ENCODE measurements at regions not wholly inside any gene's neighbourhood (a gene's known extent, or its start where the extent isn't known, plus 50 kb on each side); places are given as distances from the start of the nearest gene placed in this dataset.

- Histone ChIP-seq H3F3A (ENCODE audit: insufficient read depth) (no peaks in the 10 kb centered on the region), H3K27ac (ENCODE audit: low read depth, low read length) (no peak overlapping the region), H3K4me3 (ENCODE audit: insufficient read depth, low read length, poor library complexity, severe bottlenecking) (no peak overlapping the region), H2AFZ (ENCODE audit: low read depth, low read length, severe bottlenecking) (no peak overlapping the region), H3K9me3 (ENCODE audit: insufficient read depth, low read length) (no peaks in the 10 kb centered on the region), H3K36me3 (ENCODE audit: low read length) (no peaks in the 10 kb centered on the region), H3K9ac (ENCODE audit: low read length) (no peak overlapping the region), H3K4me2 (ENCODE audit: low read depth, low read length, poor library complexity, severe bottlenecking) (no peak overlapping the region), H4K20me1 (ENCODE audit: low read depth, low read length) (no peaks in the 10 kb centered on the region), H3K9me2 (replicated peaks; ENCODE audit: insufficient read depth, low read length) (no peaks in the 10 kb centered on the region), H3K27me3 (ENCODE audit: low read length) (no peaks in the 10 kb centered on the region), H3K79me2 (ENCODE audit: insufficient read depth, low read length) (no peaks in the 10 kb centered on the region)
- no peak for TF ChIP-seq CTCF (IDR thresholded peaks at IDR 0.05; ENCODE audit: insufficient read depth, low read length, poor library complexity, severe bottlenecking)
- TF ChIP-seq EZH2phosphoT487 (conservative IDR thresholded peaks at IDR 0.05; ENCODE audit: low read length): no peak
Measured at GRCh38 chr12:128170181-128170580, 96.8 kb upstream of the TMEM132C start.

GRCh38 chr12:128178565-128178964 lies 88.4 kb upstream of the TMEM132C start:
- Histone ChIP-seq H3K79me2 (ENCODE audit: insufficient read depth, low read length) (no peaks in the 10 kb centered on the region), H3K27ac (ENCODE audit: low read depth, low read length) (no peak overlapping the region)

GRCh38 chr12:128178966-128179365 lies 88.0 kb upstream of the TMEM132C start:
- Histone ChIP-seq H3K9me3 (ENCODE audit: insufficient read depth, low read length) (no peaks in the 10 kb centered on the region), H3F3A (ENCODE audit: insufficient read depth) (no peaks in the 10 kb centered on the region), H3K9me2 (replicated peaks; ENCODE audit: insufficient read depth, low read length) (no peaks in the 10 kb centered on the region), H3K9ac (ENCODE audit: low read length) (no peak overlapping the region), H2AFZ (ENCODE audit: low read depth, low read length, severe bottlenecking) (no peak overlapping the region), H3K36me3 (ENCODE audit: low read length) (no peaks in the 10 kb centered on the region), H3K27me3 (ENCODE audit: low read length) (no peaks in the 10 kb centered on the region), H3K79me2 (ENCODE audit: insufficient read depth, low read length) (no peaks in the 10 kb centered on the region), H4K20me1 (ENCODE audit: low read depth, low read length) (no peaks in the 10 kb centered on the region), H3K4me3 (ENCODE audit: insufficient read depth, low read length, poor library complexity, severe bottlenecking) (no peak overlapping the region), H3K4me2 (ENCODE audit: low read depth, low read length, poor library complexity, severe bottlenecking) (no peak overlapping the region), H3K27ac (ENCODE audit: low read depth, low read length) (no peak overlapping the region)
- no peak for TF ChIP-seq CTCF (IDR thresholded peaks at IDR 0.05; ENCODE audit: insufficient read depth, low read length, poor library complexity, severe bottlenecking)
- TF ChIP-seq EZH2phosphoT487 (conservative IDR thresholded peaks at IDR 0.05; ENCODE audit: low read length): no peak

More at GRCh38 chr12:128178565-128178964, 88.4 kb upstream of the TMEM132C start:
- H3K9ac ChIP-seq (ENCODE audit: low read length): no peak overlapping the region
- no peaks in the 10 kb centered on the region for H3K9me3 ChIP-seq (ENCODE audit: insufficient read depth, low read length)
- H3K36me3 ChIP-seq (ENCODE audit: low read length): no peaks in the 10 kb centered on the region
- H3K4me3 ChIP-seq (ENCODE audit: insufficient read depth, low read length, poor library complexity, severe bottlenecking): no peak overlapping the region
- H2AFZ ChIP-seq (ENCODE audit: low read depth, low read length, severe bottlenecking): no peak overlapping the region
- TF ChIP-seq EZH2phosphoT487 (conservative IDR thresholded peaks at IDR 0.05; ENCODE audit: low read length) (no peak), CTCF (IDR thresholded peaks at IDR 0.05; ENCODE audit: insufficient read depth, low read length, poor library complexity, severe bottlenecking) (no peak)
- H3K4me2 ChIP-seq (ENCODE audit: low read depth, low read length, poor library complexity, severe bottlenecking): no peak overlapping the region
- no peaks in the 10 kb centered on the region for H3K9me2 ChIP-seq (replicated peaks; ENCODE audit: insufficient read depth, low read length)
- no peaks in the 10 kb centered on the region for H3K27me3 ChIP-seq (ENCODE audit: low read length)
- no peaks in the 10 kb centered on the region for H4K20me1 ChIP-seq (ENCODE audit: low read depth, low read length)
- H3F3A ChIP-seq (ENCODE audit: insufficient read depth): no peaks in the 10 kb centered on the region
